GM18873 (cell line): ENCODE measurements at regions not wholly inside any gene's neighbourhood (a gene's known extent, or its start where the extent isn't known, plus 50 kb on each side); places are given as distances from the start of the nearest gene placed in this dataset.

Source experiments
- ATAC-seq: cut with Tn5 transposase; IDR thresholded peaks from one replicate; pipeline ENCODE4 v1.9.1; 2021; ENCODE audit warnings: mild to moderate bottlenecking, moderate library complexity, moderate number of reproducible peaks; ENCODE audit not compliant: unreplicated experiment, low FRiP score

- ATAC-seq: no peak
Observed at GRCh38 chr5:29412979-29413378, 1780.5 kb upstream of the CDH6 start.

GRCh38 chr5:29402270-29402669 is 1791.2 kb upstream of the CDH6 start:
- ATAC-seq: no peak

- no peak for ATAC-seq
Observed at GRCh38 chr5:29389993-29390392, 1803.5 kb upstream of the CDH6 start.

GRCh38 chr5:29387384-29387783 is 1806.1 kb upstream of the CDH6 start:
- ATAC-seq: no peak

- no peak for ATAC-seq
Observed at GRCh38 chr5:29382780-29383179, 1810.7 kb upstream of the CDH6 start.

GRCh38 chr5:29380029-29380428 is 1813.5 kb upstream of the CDH6 start:
- ATAC-seq: no peak

- ATAC-seq: no peak
Observed at GRCh38 chr5:29379619-29380018, 1813.9 kb upstream of the CDH6 start.

GRCh38 chr5:29378104-29378503 is 1815.4 kb upstream of the CDH6 start:
- ATAC-seq: no peak

GRCh38 chr5:29370248-29370647 is 1823.2 kb upstream of the CDH6 start:
- no peak for ATAC-seq

- no peak for ATAC-seq
Observed at GRCh38 chr5:29367176-29367833, 1826.2 kb upstream of the CDH6 start.

GRCh38 chr5:29351170-29351569 is 1842.3 kb upstream of the CDH6 start:
- no peak for ATAC-seq

GRCh38 chr5:29337030-29337429 is 1856.5 kb upstream of the CDH6 start:
- no peak for ATAC-seq

- no peak for ATAC-seq
Observed at GRCh38 chr5:29321591-29321990, 1871.9 kb upstream of the CDH6 start.

GRCh38 chr5:29309359-29309758 is 1884.1 kb upstream of the CDH6 start:
- ATAC-seq: no peak

GRCh38 chr5:29307478-29307877 is 1886.0 kb upstream of the CDH6 start:
- ATAC-seq: no peak

- no peak for ATAC-seq
Observed at GRCh38 chr5:29304545-29304944, 1888.9 kb upstream of the CDH6 start.

GRCh38 chr5:29296548-29296947 is 1896.9 kb upstream of the CDH6 start:
- ATAC-seq: no peak

GRCh38 chr5:29277642-29278041 is 1915.8 kb upstream of the CDH6 start:
- ATAC-seq: no peak

- ATAC-seq: no peak
Observed at GRCh38 chr5:29276371-29276770, 1917.1 kb upstream of the CDH6 start.

GRCh38 chr5:29263915-29264351 is 1929.6 kb upstream of the CDH6 start:
- ATAC-seq: no peak

GRCh38 chr5:29262339-29263123 is 1931.0 kb upstream of the CDH6 start:
- ATAC-seq: no peak

GRCh38 chr5:29261213-29261612 is 1932.3 kb upstream of the CDH6 start:
- no peak for ATAC-seq
